Smooth muscle cell (in vitro differentiated cells): ENCODE measurements at regions not wholly inside any gene's neighbourhood (a gene's known extent, or its start where the extent isn't known, plus 50 kb on each side); places are given as distances from the start of the nearest gene placed in this dataset.
"Not testable (repeated sequence)": the region's sequence is repeated elsewhere in the genome, so short reads cannot be mapped to it uniquely, and the experiment has no call there.

Experiments
- DNase-seq: peaks from one replicate; lab custom pipeline; 2025; ENCODE audit not compliant: unreplicated experiment; lab: John Stamatoyannopoulos, UW
- H2AFZ ChIP-seq: fragments of 200-600 bp; sonication (generic); 2 replicates; pipeline ENCODE4 v1.6.0; 2016; ENCODE audit warnings: antibody characterized with exemption, low read depth, mild to moderate bottlenecking
- H3F3A ChIP-seq: fragments of 200-600 bp; sonication (generic); 2 replicates; pipeline ENCODE4 v1.6.0; 2017; ENCODE audit warnings: antibody characterized with exemption, low read depth
- H3K27ac ChIP-seq: fragments of 200-600 bp; sonication (generic); 2 replicates; pipeline ENCODE4 v1.5.1; 2016; ENCODE audit warnings: low read depth, mild to moderate bottlenecking
- H3K27me3 ChIP-seq: fragments of 200-600 bp; sonication (generic); 2 replicates; pipeline ENCODE4 v1.6.1; 2016; ENCODE audit warnings: low read depth, mild to moderate bottlenecking
- H3K36me3 ChIP-seq: fragments of 200-600 bp; sonication (generic); 2 replicates; pipeline ENCODE4 v1.5.1; 2016; ENCODE audit warnings: low read depth
- H3K4me1 ChIP-seq: fragments of 200-600 bp; sonication (generic); 2 replicates; pipeline ENCODE4 v1.5.1; 2016; ENCODE audit warnings: low read depth
- H3K4me2 ChIP-seq: fragments of 200-600 bp; sonication (generic); 2 replicates; pipeline ENCODE4 v1.6.0; 2016; ENCODE audit warnings: mild to moderate bottlenecking
- H3K4me3 ChIP-seq: fragments of 200-600 bp; sonication (generic); 2 replicates; pipeline ENCODE4 v1.5.1; 2016; ENCODE audit warnings: mild to moderate bottlenecking
- H3K79me2 ChIP-seq: fragments of 200-600 bp; sonication (generic); 2 replicates; pipeline ENCODE4 v1.6.0; 2016; ENCODE audit warnings: low read depth, mild to moderate bottlenecking
- H3K9ac ChIP-seq: fragments of 200-600 bp; sonication (generic); 2 replicates; pipeline ENCODE4 v1.6.0; 2016; ENCODE audit warnings: low read depth
- H3K9me3 ChIP-seq: fragments of 200-600 bp; sonication (generic); replicated peaks from 2 replicates; pipeline ENCODE4 v1.5.1; 2016; ENCODE audit warnings: low read depth
- H4K20me1 ChIP-seq: fragments of 200-600 bp; sonication (generic); 2 replicates; pipeline ENCODE4 v1.6.0; 2016; ENCODE audit warnings: low read depth
- WGBS: methylation state at CpG from one replicate; pipeline ENCODE4 v1.1.7; 2016; ENCODE audit warnings: low lambda C conversion rate; 5-methylcytosine and 5-hydroxymethylcytosine counted together
- TF ChIP-seq, protein P1 (sequence below): fragments of 200-600 bp; sonication (generic); IDR thresholded peaks from 2 replicates; pipeline ENCODE4 v1.5.1; 2017; ENCODE audit warnings: borderline replicate concordance, mild to moderate bottlenecking, antibody characterized with exemption; ENCODE audit not compliant: insufficient read depth, poor library complexity, severe bottlenecking

DNA sequence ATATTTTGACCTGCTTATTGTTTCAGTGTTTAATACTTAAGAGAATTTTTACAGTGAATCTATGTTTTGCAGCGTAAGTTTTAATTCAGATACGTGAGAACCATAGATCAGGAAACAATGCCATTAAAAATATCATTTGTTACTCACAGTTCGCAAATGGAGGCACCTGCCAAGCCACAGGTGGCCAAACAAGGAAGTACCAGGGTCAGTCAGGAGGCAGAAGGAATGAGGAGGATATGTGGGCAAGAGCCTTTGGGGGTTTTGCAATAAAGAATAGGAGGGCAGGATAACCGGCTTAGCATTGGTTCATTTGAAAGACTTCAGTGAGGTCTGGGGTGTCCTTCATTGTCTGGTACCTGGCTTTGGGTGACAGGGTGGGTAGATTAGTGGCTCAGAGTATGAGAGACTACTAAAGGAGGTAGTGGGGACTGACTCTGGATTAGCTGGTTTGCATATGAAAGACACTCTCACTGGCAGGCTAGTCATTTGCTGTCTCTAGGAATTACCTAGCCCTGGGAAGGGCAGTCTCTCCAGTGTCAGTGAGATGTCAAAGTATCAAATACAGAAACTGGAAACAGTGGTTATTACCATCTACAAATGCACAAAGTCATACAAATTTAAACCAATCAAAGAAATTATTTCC, 132.2 kb upstream of the CAV2 start:
- no peaks in the 10 kb centered on the region for H3K36me3 ChIP-seq
- no peak for DNase-seq
- H3K4me1 ChIP-seq: no peaks in the 10 kb centered on the region
- no peaks in the 10 kb centered on the region for H4K20me1 ChIP-seq
- H3K9ac ChIP-seq: no peak overlapping the region
- H3K27ac ChIP-seq: no peak overlapping the region
- no peaks in the 10 kb centered on the region for H3K9me3 ChIP-seq
- no peak overlapping the region for H2AFZ ChIP-seq
- H3K27me3 ChIP-seq: no peaks in the 10 kb centered on the region
- no peaks in the 10 kb centered on the region for H3K79me2 ChIP-seq
- WGBS: 82% methylated on average over 4 of the region's 4 CpGs
- H3K4me3 ChIP-seq: no peak overlapping the region
- H3K4me2 ChIP-seq: no peak overlapping the region
- TF ChIP-seq, protein P1, sequence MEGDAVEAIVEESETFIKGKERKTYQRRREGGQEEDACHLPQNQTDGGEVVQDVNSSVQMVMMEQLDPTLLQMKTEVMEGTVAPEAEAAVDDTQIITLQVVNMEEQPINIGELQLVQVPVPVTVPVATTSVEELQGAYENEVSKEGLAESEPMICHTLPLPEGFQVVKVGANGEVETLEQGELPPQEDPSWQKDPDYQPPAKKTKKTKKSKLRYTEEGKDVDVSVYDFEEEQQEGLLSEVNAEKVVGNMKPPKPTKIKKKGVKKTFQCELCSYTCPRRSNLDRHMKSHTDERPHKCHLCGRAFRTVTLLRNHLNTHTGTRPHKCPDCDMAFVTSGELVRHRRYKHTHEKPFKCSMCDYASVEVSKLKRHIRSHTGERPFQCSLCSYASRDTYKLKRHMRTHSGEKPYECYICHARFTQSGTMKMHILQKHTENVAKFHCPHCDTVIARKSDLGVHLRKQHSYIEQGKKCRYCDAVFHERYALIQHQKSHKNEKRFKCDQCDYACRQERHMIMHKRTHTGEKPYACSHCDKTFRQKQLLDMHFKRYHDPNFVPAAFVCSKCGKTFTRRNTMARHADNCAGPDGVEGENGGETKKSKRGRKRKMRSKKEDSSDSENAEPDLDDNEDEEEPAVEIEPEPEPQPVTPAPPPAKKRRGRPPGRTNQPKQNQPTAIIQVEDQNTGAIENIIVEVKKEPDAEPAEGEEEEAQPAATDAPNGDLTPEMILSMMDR: no peak
- H3F3A ChIP-seq: no peaks in the 10 kb centered on the region

DNA sequence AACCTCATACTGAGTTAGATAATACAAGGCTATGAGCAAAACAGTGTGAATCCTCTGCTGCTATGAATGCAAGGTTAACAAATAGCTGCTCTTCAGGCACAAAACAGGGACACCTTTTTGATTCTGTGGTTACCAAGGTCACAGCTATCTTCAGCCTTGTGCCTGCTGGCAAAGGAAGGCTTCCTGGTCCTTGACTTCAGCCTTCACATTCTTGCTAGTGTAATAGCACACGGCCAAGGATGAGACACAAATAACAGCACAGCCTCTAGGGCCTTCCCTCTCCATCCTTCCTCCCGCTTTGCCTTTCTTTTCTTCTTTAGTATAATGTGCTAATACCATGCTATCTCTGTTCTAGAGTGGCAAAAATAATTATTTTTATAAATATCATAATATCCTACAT, 130.6 kb upstream of the CAV2 start:
- Histone ChIP-seq H3F3A (no peaks in the 10 kb centered on the region), H3K27me3 (no peaks in the 10 kb centered on the region), H3K4me2 (no peak overlapping the region), H3K27ac (no peak overlapping the region), H3K79me2 (no peaks in the 10 kb centered on the region), H3K9ac (no peak overlapping the region), H3K4me3 (no peak overlapping the region), H2AFZ (no peak overlapping the region), H3K36me3 (no peaks in the 10 kb centered on the region), H3K9me3 (no peaks in the 10 kb centered on the region), H4K20me1 (no peaks in the 10 kb centered on the region), H3K4me1 (no peaks in the 10 kb centered on the region)
- WGBS: 90% methylated on average over 2 of the region's 2 CpGs
- TF ChIP-seq, protein P1: no peak
- DNase-seq: no peak

DNA sequence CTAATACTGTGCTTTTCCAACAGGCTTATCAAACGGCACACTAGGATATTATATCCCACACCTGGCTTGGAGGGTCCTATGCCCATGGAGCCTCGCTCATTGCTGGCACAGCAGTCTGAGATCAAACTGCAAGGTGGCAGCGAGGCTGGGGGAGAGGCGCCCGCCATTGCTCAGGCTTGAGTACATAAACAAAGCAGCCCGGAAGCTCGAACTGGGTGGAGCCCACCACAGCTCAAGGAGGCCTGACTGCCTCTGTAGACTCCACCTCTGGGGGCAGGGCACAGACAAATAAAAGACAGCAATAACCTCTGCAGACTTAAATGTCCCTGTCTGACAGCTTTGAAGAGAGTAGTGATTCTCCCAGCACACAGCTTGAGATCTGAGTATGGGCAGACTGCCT, 128.0 kb upstream of the CAV2 start:
- DNase-seq, H4K20me1 ChIP-seq, H3K4me3 ChIP-seq, H3K4me1 ChIP-seq, H3K4me2 ChIP-seq, H3F3A ChIP-seq, H3K27ac ChIP-seq, H2AFZ ChIP-seq, H3K9me3 ChIP-seq, H3K9ac ChIP-seq, H3K27me3 ChIP-seq, H3K36me3 ChIP-seq, H3K79me2 ChIP-seq: not testable (repeated sequence)
- WGBS: 95% methylated on average over 7 of the region's 7 CpGs

DNA sequence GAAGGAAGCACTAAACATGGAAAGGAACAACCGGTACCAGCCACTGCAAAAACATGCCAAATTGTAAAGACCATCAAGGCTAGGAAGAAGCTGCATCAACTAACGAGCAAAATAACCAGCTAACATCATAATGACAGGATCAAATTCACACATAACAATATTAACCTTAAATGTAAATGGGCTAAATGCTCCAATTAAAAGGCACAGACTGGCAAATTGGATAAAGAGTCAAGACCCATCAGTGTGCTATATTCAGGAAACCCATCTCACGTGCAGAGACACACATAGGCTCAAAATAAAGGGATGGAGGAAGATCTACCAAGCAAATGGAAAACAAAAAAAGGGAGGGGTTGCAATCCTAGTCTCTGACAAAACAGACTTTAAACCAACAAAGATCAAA, 126.3 kb upstream of the CAV2 start:
- WGBS: 94% methylated on average over 2 of the region's 3 CpGs
- not testable (repeated sequence) for H3K36me3 ChIP-seq, H3K9me3 ChIP-seq, H3K4me2 ChIP-seq, H3K79me2 ChIP-seq, H3K9ac ChIP-seq, H4K20me1 ChIP-seq, H3K4me1 ChIP-seq, H3K4me3 ChIP-seq, H3K27me3 ChIP-seq, DNase-seq, H3K27ac ChIP-seq, H2AFZ ChIP-seq, H3F3A ChIP-seq

DNA sequence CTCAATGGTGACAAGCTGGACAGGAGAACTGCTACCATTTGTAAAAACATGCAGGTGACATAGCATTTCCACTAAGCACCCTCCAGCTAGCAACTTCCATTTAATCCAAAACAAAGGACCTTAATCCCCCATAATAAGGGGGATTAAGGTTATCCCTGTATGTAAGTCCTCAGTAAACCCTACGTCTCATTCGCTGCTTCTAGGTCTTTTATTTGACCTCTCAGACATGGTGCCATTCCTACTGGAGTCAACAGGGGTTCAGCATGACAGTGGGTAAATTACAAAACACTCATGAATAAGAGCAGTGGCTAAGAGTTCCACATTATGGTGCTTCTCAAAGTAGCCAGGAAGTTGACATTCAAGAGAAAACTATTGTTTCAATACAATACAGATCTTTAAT, 121.8 kb upstream of the CAV2 start:
- Histone ChIP-seq H3K79me2 (no peaks in the 10 kb centered on the region), H3K9me3 (no peaks in the 10 kb centered on the region), H4K20me1 (no peaks in the 10 kb centered on the region), H3K4me3 (no peak overlapping the region), H3K9ac (no peak overlapping the region), H2AFZ (no peak overlapping the region), H3K4me2 (no peak overlapping the region), H3F3A (no peaks in the 10 kb centered on the region), H3K4me1 (peaks cover 14% of the 10 kb centered on the region), H3K27ac (no peak overlapping the region), H3K36me3 (no peaks in the 10 kb centered on the region), H3K27me3 (no peaks in the 10 kb centered on the region)
- DNase-seq: no peak
- 79% methylated on average over 2 of the region's 2 CpGs for WGBS
- TF ChIP-seq, protein P1: no peak
